GOT3 (cell line): ENCODE measurements at regions not wholly inside any gene's neighbourhood (a gene's known extent, or its start where the extent isn't known, plus 50 kb on each side); places are given as distances from the start of the nearest gene placed in this dataset.
"Not testable (repeated sequence)": the region's sequence is repeated elsewhere in the genome, so short reads cannot be mapped to it uniquely, and the experiment has no call there.

Source experiments
- DNase-seq: peaks from one replicate; lab custom pipeline; 2025; ENCODE audit warnings: mixed read lengths; lab: John Stamatoyannopoulos, UW

DNA sequence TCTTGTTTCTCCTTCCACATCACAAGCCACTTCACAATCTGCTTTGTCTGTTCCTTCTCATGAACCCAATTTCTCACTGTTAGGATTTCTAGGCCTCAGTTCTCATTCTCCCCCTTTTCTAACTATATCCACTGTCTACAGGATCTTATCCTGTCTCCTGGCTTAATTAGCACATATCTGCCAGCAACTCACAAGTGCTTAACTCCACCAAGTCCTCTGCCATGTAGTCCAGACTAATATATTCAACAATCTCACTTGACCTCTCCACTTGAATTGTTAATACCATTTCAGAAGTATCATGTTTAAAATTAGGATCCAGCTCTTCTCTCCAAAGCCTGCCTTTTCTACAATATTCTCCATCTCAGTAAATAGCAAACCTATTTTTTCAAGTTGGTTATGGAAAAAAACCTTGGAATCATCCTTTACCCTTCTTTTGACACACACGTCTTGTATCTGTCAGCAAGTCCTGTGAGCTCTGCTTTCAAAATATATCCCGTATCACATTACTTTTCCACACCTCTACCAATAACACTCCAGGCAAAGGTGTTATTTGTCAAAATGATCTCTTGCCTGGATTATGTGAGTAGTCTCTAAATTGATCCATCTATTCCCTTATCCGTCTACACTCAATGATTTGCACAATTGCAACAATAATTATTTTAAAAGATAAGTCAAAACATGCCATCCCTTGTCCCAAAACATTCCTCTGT is 127.2 kb upstream of the SLIT2 start:
- no peak for DNase-seq

GRCh38 chr4:20122198-20122988 is 129.3 kb upstream of the SLIT2 start:
- DNase-seq = no peak

DNA sequence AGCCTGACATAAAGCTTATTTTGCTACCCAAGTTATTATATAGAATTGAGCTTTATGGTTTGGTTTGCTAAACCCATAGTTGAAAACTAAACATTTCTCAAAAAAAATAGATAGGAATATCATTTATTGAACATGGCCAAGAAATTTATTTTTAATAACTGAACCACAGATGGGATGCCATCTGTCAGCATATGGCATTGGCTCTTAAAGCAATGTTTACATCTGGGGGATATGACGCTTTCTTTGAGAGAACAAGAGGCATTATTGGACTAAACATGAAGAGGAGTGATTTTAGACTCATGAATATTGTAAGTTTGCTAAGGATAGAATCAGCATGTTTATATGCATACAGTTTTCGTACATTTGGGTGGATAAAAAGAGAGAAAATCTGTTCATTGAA is 132.6 kb upstream of the SLIT2 start:
- no peak for DNase-seq

- no peak for DNase-seq
Observed at GRCh38 chr4:20109391-20109790, 142.3 kb upstream of the SLIT2 start.

DNA sequence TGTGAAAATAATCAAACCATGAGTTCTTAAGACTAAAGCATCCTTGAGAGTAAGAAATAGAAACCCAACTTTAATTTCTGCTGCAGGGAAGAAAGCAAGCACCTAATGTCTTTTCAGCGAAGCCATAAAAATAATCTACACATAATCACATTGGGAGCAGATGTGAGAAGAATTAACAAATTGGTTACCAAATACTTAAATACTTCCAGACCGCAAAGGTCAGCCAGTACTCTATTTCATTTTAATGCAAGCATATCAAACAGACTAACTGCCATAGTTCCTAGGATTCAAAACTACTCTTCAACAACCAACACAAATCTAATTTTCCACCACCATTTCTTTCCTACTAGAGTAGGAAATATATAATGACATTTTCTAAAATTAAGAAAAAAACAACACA is 144.8 kb upstream of the SLIT2 start:
- DNase-seq = no peak

- no peak for DNase-seq
Observed at GRCh38 chr4:20101831-20102230, 149.9 kb upstream of the SLIT2 start.

DNA sequence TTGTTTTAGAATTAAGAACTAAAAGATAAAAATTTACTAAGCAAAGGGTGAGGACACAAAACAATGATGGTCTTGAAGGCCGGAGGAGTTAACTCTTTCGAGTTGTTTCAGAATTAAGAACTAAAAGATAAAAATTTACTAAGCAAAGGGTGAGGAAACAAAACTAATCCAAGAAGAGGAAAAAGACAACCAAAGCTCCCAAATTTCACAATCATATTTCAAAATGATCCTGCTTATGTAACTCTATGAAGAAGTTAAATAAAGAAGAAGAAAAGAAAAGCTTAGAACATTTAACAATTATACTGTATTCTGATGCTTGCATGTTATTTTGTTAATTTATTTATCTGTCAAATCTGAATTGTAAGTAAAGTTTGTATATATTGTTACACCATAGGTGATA is 154.8 kb upstream of the SLIT2 start:
- DNase-seq = no peak

DNA sequence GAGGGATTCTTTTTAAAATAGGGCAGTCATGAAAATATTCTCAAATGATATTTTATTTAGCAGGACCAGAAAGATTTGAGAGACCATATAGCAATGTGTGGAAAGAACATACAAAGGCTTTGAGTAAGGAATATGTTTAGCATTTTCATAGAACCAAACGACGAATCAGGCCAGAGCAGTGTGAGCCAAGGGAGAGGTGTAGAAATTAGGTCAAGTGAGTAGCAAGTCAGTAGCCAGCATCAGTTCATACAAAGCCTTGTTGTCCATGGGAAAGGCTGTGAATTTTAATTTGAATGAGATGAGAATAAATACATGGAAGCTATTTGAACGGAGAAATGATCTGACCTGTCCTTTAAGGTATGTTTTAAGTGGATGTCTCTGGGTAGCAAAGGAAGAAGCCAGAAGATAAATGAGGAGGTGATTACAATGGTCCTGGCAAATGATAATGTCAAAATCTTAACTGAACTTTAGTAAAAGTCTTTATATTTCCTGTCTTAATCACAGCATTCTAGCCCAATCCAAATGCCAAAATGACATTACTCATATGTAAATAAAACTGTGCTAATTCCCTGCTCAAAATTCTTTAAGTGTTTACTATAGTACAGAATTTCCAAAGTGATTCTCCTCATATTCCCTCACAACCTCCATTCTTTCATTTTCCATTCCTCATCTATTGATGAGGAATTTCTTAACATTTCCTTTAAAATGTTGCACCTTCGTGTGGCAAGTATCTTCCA is 155.7 kb upstream of the SLIT2 start:
- DNase-seq = no peak

DNA sequence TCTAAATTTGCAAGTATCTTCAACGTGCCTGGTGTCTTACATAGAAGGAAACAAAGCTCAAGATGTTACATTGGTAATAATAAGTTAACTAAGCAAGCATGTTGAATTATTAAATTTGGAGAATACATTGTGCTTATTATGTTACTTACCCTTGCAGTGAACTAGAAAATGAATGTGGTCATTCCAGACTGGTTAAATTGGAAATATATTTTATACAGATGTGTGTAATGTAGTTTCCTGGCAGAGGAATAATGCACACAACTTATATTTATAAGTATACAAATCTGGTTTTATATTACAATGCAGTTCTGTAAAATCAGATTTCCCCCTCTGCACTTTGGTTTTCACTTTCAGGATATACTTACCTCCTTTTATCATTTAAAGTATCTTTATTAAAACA is 159.9 kb upstream of the SLIT2 start:
- DNase-seq = no peak

DNA sequence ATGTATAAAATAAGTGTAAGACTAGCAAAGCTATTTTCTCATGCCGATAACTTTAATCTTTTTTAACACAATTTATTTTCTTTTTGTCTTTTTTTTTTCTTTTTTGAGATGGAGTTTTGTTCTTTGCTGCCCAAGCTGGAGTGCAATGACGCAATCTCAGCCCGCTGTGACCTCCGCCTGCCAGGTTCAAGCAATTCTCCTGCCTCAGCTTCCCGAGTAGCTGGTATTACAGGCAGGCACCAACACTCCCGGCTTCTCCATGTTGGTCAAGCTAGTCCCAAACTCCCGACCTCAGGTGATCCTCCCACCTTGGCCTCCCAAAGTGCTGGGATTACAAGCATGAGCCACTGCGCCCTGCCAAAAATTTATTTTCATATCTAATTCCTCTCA is 164.2 kb upstream of the SLIT2 start:
- no peak for DNase-seq

DNA sequence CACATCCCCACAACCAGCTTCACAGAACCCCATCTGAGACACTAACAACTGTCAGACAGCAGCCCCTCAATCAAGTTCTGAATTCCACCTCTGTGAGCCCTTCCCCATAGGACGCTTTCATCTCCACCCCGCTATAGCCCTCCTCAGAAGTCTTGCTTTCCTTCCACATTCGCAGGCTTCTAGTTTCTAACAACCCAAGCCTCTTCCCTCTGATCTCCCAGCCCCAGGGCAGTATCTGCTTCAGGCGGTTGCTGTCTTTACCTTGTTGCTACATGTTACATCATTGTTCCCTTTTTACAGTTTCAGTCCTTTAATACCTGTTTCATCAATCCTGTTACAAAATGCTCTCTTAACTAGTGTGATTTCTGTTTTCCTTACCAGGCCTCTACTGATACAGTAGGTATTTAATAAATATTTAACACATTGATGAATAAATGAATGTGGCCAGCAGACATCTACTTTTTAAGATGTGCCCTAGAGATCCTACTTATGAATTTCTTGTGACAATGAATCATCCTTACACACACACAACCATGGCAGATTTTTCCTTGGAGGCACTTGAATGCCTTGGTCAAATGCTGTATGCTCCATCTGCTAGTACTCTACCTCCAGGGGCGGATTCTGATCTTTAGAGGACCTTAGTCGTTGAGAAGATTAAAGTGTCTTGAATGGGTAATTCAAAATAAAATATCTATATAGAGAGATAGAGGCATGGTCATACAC is 164.7 kb upstream of the SLIT2 start:
- DNase-seq = no peak

- no peak for DNase-seq
Observed at GRCh38 chr4:20086067-20086798, 165.5 kb upstream of the SLIT2 start.

- DNase-seq = no peak
Observed at GRCh38 chr4:20085653-20086052, 166.1 kb upstream of the SLIT2 start.

DNA sequence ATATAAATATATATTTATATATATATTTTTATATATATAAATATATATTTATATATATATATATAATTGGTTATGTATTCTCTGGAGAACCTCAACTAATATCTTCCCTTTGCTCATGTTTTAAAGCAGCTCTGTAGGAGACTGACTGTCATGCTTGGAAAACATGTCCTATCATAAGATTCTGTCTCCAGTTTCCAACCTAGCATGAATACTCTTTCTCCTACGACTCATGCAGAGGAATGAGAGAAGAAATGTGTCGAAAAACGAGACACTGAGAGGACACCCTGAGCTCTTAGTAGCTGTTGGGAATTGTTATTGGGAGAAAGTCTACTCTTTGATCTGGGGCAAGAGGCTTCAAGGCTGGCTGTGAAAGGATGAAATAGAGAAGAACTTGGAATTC is 166.5 kb upstream of the SLIT2 start:
- DNase-seq = no peak

DNA sequence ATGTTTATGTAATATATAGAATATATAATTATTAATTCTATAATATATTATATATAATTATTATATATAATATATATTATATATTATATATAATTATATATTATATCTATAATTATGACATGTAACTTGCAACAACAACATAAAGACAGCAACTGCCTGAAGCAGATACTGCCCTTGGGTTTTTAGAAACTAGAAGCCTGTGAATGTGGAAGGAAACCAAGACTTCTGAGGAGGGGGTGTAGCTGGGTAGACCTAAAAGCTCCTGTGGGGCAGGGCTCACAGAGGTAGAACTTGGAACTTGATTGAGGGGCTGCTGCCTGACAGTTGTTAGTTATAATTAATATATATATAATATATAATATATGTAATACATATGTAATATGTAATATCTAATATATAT is 167.2 kb upstream of the SLIT2 start:
- no peak for DNase-seq

GRCh38 chr4:20078644-20079043 is 173.1 kb upstream of the SLIT2 start:
- DNase-seq = no peak

- DNase-seq = no peak
Observed at GRCh38 chr4:20075248-20075871, 176.3 kb upstream of the SLIT2 start.

DNA sequence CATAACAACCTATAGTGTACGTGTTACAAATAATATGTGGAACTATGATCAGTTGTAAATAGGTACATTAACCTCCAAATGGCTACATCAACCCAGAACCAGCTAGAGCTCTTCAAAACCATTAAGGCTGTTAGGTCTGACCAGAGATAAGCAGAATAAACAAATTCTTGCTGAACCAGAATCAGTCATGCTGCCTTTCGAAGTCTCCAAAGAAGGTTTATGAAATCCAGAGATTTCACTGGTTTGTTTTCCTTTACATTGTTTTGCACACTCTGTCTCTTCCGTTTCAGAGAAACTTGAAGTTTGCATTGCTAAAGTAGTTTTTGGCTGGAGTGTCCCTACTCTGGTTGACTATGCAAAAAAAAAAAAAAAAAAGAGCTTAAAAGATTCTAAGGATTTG is 177.3 kb upstream of the SLIT2 start:
- DNase-seq = no peak

- no peak for DNase-seq
Observed at GRCh38 chr4:20065952-20066351, 185.8 kb upstream of the SLIT2 start.

GRCh38 chr4:20062857-20063256 is 188.8 kb upstream of the SLIT2 start:
- DNase-seq = not testable (repeated sequence)

DNA sequence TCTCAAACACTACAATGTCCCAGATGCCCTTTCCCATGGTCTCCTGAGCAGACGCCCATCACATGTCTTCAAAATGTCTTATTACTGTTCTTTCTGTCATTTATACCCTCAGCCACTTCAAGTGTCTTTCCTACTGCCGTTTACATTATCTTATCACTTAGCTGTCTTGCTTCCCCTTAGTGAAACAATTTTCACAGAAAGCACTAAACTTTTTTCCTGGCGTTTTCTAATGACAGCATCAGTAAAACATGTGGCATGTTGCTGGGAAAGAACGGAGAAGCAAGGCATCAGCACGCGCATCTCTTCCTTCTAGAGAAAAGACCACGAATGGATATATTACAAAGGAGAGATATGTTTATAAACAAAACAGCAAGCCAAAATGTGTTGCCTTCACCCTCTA is 189.7 kb upstream of the SLIT2 start:
- no peak for DNase-seq
